ENCODE measurements at regions not wholly inside any gene's neighbourhood (a gene's known extent, or its start where the extent isn't known, plus 50 kb on each side); places are given as distances from the start of the nearest gene placed in this dataset.

DNA sequence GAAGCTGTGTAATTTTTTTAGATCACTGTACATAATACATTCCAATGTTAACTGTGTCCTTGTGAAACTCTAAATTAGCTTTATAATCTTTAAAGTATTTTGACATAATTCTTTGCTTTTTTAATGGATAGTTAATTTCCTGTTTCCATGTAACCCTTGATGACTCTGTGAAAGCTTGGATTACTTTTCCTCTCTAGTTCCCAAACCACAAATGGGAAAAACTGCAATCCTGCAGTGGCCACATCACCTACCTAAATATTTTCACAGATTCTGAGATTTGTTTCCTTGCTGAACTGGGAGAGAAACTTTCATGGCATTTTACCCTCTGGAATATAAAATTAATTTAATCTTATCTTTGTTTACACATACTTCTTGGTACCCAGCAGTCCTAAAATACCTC is 161.6 kb upstream of the CCDC68 start:
- TF ChIP-seq, protein P1, sequence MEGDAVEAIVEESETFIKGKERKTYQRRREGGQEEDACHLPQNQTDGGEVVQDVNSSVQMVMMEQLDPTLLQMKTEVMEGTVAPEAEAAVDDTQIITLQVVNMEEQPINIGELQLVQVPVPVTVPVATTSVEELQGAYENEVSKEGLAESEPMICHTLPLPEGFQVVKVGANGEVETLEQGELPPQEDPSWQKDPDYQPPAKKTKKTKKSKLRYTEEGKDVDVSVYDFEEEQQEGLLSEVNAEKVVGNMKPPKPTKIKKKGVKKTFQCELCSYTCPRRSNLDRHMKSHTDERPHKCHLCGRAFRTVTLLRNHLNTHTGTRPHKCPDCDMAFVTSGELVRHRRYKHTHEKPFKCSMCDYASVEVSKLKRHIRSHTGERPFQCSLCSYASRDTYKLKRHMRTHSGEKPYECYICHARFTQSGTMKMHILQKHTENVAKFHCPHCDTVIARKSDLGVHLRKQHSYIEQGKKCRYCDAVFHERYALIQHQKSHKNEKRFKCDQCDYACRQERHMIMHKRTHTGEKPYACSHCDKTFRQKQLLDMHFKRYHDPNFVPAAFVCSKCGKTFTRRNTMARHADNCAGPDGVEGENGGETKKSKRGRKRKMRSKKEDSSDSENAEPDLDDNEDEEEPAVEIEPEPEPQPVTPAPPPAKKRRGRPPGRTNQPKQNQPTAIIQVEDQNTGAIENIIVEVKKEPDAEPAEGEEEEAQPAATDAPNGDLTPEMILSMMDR (IDR thresholded peaks at IDR 0.05): no peak
- no peak for TF ChIP-seq POLR2A (IDR thresholded peaks at IDR 0.05)

Measured in uterus (tissue), 2 donors.